ENCODE measurements at regions not wholly inside any gene's neighbourhood (a gene's known extent, or its start where the extent isn't known, plus 50 kb on each side); places are given as distances from the start of the nearest gene placed in this dataset.

- no peak for TF ChIP-seq TEAD4 (IDR thresholded peaks at IDR 0.05)
- no peak for TF ChIP-seq RAD21 (IDR thresholded peaks at IDR 0.05; ENCODE audit: low read depth)
- no peak for TF ChIP-seq NFIC (IDR thresholded peaks at IDR 0.05)
- TF ChIP-seq USF1 (IDR thresholded peaks at IDR 0.05): no peak
- TF ChIP-seq TCF12 (IDR thresholded peaks at IDR 0.05; ENCODE audit: low read depth): no peak
- no peak for TF ChIP-seq EP300 (IDR thresholded peaks at IDR 0.05; ENCODE audit: borderline replicate concordance)
- no peak for TF ChIP-seq EGR1 (IDR thresholded peaks at IDR 0.05)
- no peak for TF ChIP-seq REST (IDR thresholded peaks at IDR 0.05; ENCODE audit: low read depth)
- no peak for TF ChIP-seq CEBPB (IDR thresholded peaks at IDR 0.05)
- TF ChIP-seq YY1 (IDR thresholded peaks at IDR 0.05; ENCODE audit: low read depth): no peak
- no peak for TF ChIP-seq ZBTB7A (IDR thresholded peaks at IDR 0.05; ENCODE audit: low read depth)
- no peak for TF ChIP-seq TAF1 (IDR thresholded peaks at IDR 0.05; ENCODE audit: low read depth)
- no peak for TF ChIP-seq FOXM1 (IDR thresholded peaks at IDR 0.05; ENCODE audit: borderline replicate concordance, low read depth)
- TF ChIP-seq CREB1 (IDR thresholded peaks at IDR 0.05; ENCODE audit: low read depth): no peak
- TF ChIP-seq MAX (IDR thresholded peaks at IDR 0.05): no peak
These were observed 191.2 kb downstream of the USP12 start for GRCh38 chr13:26980099-26981031.

- TF ChIP-seq TAF1 (IDR thresholded peaks at IDR 0.05; ENCODE audit: low read depth) (no peak), REST (IDR thresholded peaks at IDR 0.05; ENCODE audit: low read depth) (no peak), MAX (IDR thresholded peaks at IDR 0.05) (no peak), RAD21 (IDR thresholded peaks at IDR 0.05; ENCODE audit: low read depth) (no peak), FOXM1 (IDR thresholded peaks at IDR 0.05; ENCODE audit: borderline replicate concordance, low read depth) (no peak), NFIC (IDR thresholded peaks at IDR 0.05) (no peak), TCF12 (IDR thresholded peaks at IDR 0.05; ENCODE audit: low read depth) (no peak), USF1 (IDR thresholded peaks at IDR 0.05) (no peak), CEBPB (IDR thresholded peaks at IDR 0.05) (no peak), YY1 (IDR thresholded peaks at IDR 0.05; ENCODE audit: low read depth) (no peak), CREB1 (IDR thresholded peaks at IDR 0.05; ENCODE audit: low read depth) (no peak), EP300 (IDR thresholded peaks at IDR 0.05; ENCODE audit: borderline replicate concordance) (no peak), TEAD4 (IDR thresholded peaks at IDR 0.05) (no peak), ZBTB7A (IDR thresholded peaks at IDR 0.05; ENCODE audit: low read depth) (no peak)
These were observed 192.3 kb downstream of the USP12 start for GRCh38 chr13:26979334-26979733.

GRCh38 chr13:26978081-26978860, 193.3 kb downstream of the USP12 start:
- no peak for TF ChIP-seq TCF12 (IDR thresholded peaks at IDR 0.05; ENCODE audit: low read depth)
- no peak for TF ChIP-seq NFIC (IDR thresholded peaks at IDR 0.05)
- no peak for TF ChIP-seq RAD21 (IDR thresholded peaks at IDR 0.05; ENCODE audit: low read depth)
- no peak for TF ChIP-seq MAX (IDR thresholded peaks at IDR 0.05)
- no peak for TF ChIP-seq EGR1 (IDR thresholded peaks at IDR 0.05)
- no peak for TF ChIP-seq ZBTB7A (IDR thresholded peaks at IDR 0.05; ENCODE audit: low read depth)
- TF ChIP-seq TAF1 (IDR thresholded peaks at IDR 0.05; ENCODE audit: low read depth): no peak
- TF ChIP-seq YY1 (IDR thresholded peaks at IDR 0.05; ENCODE audit: low read depth): no peak
- no peak for TF ChIP-seq CREB1 (IDR thresholded peaks at IDR 0.05; ENCODE audit: low read depth)
- no peak for TF ChIP-seq CEBPB (IDR thresholded peaks at IDR 0.05)
- TF ChIP-seq FOXM1 (IDR thresholded peaks at IDR 0.05; ENCODE audit: borderline replicate concordance, low read depth): no peak
- no peak for TF ChIP-seq EP300 (IDR thresholded peaks at IDR 0.05; ENCODE audit: borderline replicate concordance)
- TF ChIP-seq USF1 (IDR thresholded peaks at IDR 0.05): no peak
- no peak for TF ChIP-seq REST (IDR thresholded peaks at IDR 0.05; ENCODE audit: low read depth)
- TF ChIP-seq TEAD4 (IDR thresholded peaks at IDR 0.05): no peak
